Type B pancreatic cell (in vitro differentiated cells): ENCODE measurements at regions not wholly inside any gene's neighbourhood (a gene's known extent, or its start where the extent isn't known, plus 50 kb on each side); places are given as distances from the start of the nearest gene placed in this dataset.

Experiments used
- DNase-seq: peaks from one replicate; pipeline ENCODE4 v3.0.0; 2021; ENCODE audit warnings: mixed read lengths; ENCODE audit not compliant: unreplicated experiment; ENCODE audit errors: extremely low spot score
- H3K27ac Mint-ChIP-seq: 2 replicates; pipeline ENCODE4 v1.8.0; 2021; ENCODE audit warnings: mild to moderate bottlenecking, mixed read lengths
- H3K27me3 Mint-ChIP-seq: 2 replicates; pipeline ENCODE4 v1.8.0; 2021; ENCODE audit warnings: mixed read lengths
- H3K36me3 Mint-ChIP-seq: 2 replicates; pipeline ENCODE4 v1.8.0; 2021; ENCODE audit warnings: mixed read lengths
- H3K4me1 Mint-ChIP-seq: one replicate; pipeline ENCODE4 v1.8.0; 2021; ENCODE audit warnings: mixed read lengths; ENCODE audit not compliant: unreplicated experiment
- H3K4me3 Mint-ChIP-seq: 2 replicates; pipeline ENCODE4 v1.8.0; 2021; ENCODE audit warnings: mild to moderate bottlenecking, mixed read lengths
- H3K9me3 Mint-ChIP-seq: 2 replicates; pipeline ENCODE4 v1.8.0; 2021; ENCODE audit warnings: mixed read lengths
- TF ChIP-seq, protein P1 (sequence below): fragments of 200-600 bp; sonication (generic); conservative IDR thresholded peaks from 2 replicates; pipeline ENCODE4 v1.5.0; 2021; ENCODE audit warnings: antibody characterized with exemption, mild to moderate bottlenecking

- no peaks in the 10 kb centered on the region for H3K9me3 Mint-ChIP-seq
Observed at GRCh38 chr10:117471344-117471874, 71.1 kb upstream of the EMX2 start.

GRCh38 chr10:117470733-117471132 lies 71.8 kb upstream of the EMX2 start:
- H3K27ac Mint-ChIP-seq, result no peak overlapping the region

More at GRCh38 chr10:117471344-117471874, 71.1 kb upstream of the EMX2 start:
- TF ChIP-seq, protein P1, sequence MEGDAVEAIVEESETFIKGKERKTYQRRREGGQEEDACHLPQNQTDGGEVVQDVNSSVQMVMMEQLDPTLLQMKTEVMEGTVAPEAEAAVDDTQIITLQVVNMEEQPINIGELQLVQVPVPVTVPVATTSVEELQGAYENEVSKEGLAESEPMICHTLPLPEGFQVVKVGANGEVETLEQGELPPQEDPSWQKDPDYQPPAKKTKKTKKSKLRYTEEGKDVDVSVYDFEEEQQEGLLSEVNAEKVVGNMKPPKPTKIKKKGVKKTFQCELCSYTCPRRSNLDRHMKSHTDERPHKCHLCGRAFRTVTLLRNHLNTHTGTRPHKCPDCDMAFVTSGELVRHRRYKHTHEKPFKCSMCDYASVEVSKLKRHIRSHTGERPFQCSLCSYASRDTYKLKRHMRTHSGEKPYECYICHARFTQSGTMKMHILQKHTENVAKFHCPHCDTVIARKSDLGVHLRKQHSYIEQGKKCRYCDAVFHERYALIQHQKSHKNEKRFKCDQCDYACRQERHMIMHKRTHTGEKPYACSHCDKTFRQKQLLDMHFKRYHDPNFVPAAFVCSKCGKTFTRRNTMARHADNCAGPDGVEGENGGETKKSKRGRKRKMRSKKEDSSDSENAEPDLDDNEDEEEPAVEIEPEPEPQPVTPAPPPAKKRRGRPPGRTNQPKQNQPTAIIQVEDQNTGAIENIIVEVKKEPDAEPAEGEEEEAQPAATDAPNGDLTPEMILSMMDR, result no peak
- DNase-seq, result no peak
- H3K36me3 Mint-ChIP-seq, result no peaks in the 10 kb centered on the region
- H3K27me3 Mint-ChIP-seq, result peaks cover 17% of the 10 kb centered on the region
- no peak overlapping the region for H3K4me3 Mint-ChIP-seq
- H3K27ac Mint-ChIP-seq, result no peak overlapping the region
- H3K4me1 Mint-ChIP-seq, result no peaks in the 10 kb centered on the region

DNA sequence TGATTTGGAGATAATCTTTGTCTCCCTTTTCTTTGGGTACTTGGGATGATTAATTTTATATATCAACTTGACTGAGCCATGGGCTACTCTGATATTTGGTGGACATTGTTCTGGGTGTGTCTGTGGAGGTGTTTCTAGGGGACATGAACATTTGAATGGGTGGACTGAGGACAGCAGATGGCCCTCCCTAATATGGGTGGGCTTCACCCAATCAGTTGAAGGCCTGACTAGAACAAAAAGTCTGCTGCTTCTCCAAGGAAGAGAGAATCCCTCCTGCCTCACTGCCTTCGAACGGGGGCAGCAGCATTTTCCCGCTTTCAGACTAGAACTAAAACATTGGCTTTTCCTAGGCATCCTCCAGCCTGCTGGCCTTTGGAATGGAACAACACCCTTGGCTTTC lies 73.9 kb upstream of the EMX2 start:
- TF ChIP-seq, protein P1, result no peak
- Mint-ChIP-seq H3K9me3 (no peaks in the 10 kb centered on the region), H3K4me3 (no peak overlapping the region), H3K27ac (no peak overlapping the region), H3K36me3 (no peaks in the 10 kb centered on the region), H3K27me3 (peaks cover 15% of the 10 kb centered on the region), H3K4me1 (no peaks in the 10 kb centered on the region)
- DNase-seq, result no peak

More at GRCh38 chr10:117470733-117471132, 71.8 kb upstream of the EMX2 start:
- no peaks in the 10 kb centered on the region for H3K4me1 Mint-ChIP-seq
- no peaks in the 10 kb centered on the region for H3K9me3 Mint-ChIP-seq
- no peak for DNase-seq
- H3K27me3 Mint-ChIP-seq, result peaks cover 17% of the 10 kb centered on the region
- H3K36me3 Mint-ChIP-seq, result no peaks in the 10 kb centered on the region
- no peak overlapping the region for H3K4me3 Mint-ChIP-seq
- TF ChIP-seq, protein P1, result no peak

GRCh38 chr10:117464176-117464575 lies 78.4 kb upstream of the EMX2 start:
- no peak overlapping the region for H3K27ac Mint-ChIP-seq
- H3K9me3 Mint-ChIP-seq, result no peaks in the 10 kb centered on the region
- no peak for DNase-seq
- H3K4me1 Mint-ChIP-seq, result peaks cover 9% of the 10 kb centered on the region
- H3K36me3 Mint-ChIP-seq, result no peaks in the 10 kb centered on the region
- no peak overlapping the region for H3K4me3 Mint-ChIP-seq
- H3K27me3 Mint-ChIP-seq, result peaks cover 2% of the 10 kb centered on the region
- TF ChIP-seq, protein P1, result no peak

DNA sequence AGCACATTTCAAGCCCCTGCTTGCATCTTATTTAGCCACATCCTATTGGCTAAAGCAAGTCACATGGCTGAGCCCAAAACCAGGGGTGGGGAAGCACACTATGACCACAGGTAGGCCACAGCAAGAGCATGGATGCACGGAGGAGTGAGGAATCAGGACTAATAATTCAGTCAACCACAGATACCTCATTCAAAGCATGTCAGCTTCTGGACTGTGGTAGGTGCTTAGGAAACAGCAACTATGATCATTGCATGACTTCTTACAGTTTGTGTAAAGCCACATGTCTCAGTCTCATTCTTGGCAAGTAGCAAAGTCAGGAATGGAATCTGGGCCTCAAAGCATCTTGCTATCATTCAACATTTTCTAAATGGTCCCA lies 79.0 kb upstream of the EMX2 start:
- no peaks in the 10 kb centered on the region for H3K36me3 Mint-ChIP-seq
- no peak for DNase-seq
- H3K4me3 Mint-ChIP-seq, result no peak overlapping the region
- no peaks in the 10 kb centered on the region for H3K9me3 Mint-ChIP-seq
- H3K27me3 Mint-ChIP-seq, result peaks cover 8% of the 10 kb centered on the region
- H3K27ac Mint-ChIP-seq, result no peak overlapping the region
- H3K4me1 Mint-ChIP-seq, result peaks cover 9% of the 10 kb centered on the region
- TF ChIP-seq, protein P1, result no peak
